AG09309 (cell line): ENCODE measurements at regions not wholly inside any gene's neighbourhood (a gene's known extent, or its start where the extent isn't known, plus 50 kb on each side); places are given as distances from the start of the nearest gene placed in this dataset.

Source experiments
- DNase-seq: peaks from one replicate; pipeline ENCODE4 v3.0.0-alpha.2; 2010; ENCODE audit warnings: low read depth
- H3K4me3 ChIP-seq: 2 replicates; pipeline ENCODE4 v1.5.1; 2011; ENCODE audit warnings: mild to moderate bottlenecking, low read depth, low read length, moderate library complexity; ENCODE audit not compliant: control insufficient read depth
- CTCF ChIP-seq: IDR thresholded peaks from 2 replicates; pipeline ENCODE4 v1.5.1; 2011; ENCODE audit warnings: mild to moderate bottlenecking, low read depth, low read length, inconsistent platforms; ENCODE audit not compliant: insufficient read depth, control insufficient read depth; ENCODE audit errors: missing control alignments

- no peak overlapping the region for H3K4me3 ChIP-seq
- DNase-seq, result peak; percentile 80
- no peak for TF ChIP-seq CTCF
Measured at GRCh38 chr7:22572292-22572691, 72.3 kb upstream of the STEAP1B start.

- DNase-seq, result no peak
- no peak overlapping the region for H3K4me3 ChIP-seq
- no peak for TF ChIP-seq CTCF
Measured at GRCh38 chr7:22571766-22572165, 71.8 kb upstream of the STEAP1B start.

GRCh38 chr7:22569586-22570321 lies 69.8 kb upstream of the STEAP1B start:
- no peak overlapping the region for H3K4me3 ChIP-seq
- DNase-seq, result peak; percentile 88
- TF ChIP-seq CTCF, result no peak

GRCh38 chr7:22566592-22566991 lies 66.6 kb upstream of the STEAP1B start:
- no peak for TF ChIP-seq CTCF
- no peak for DNase-seq
- no peak overlapping the region for H3K4me3 ChIP-seq

GRCh38 chr7:22566176-22566575 lies 66.2 kb upstream of the STEAP1B start:
- no peak overlapping the region for H3K4me3 ChIP-seq
- TF ChIP-seq CTCF, result no peak
- no peak for DNase-seq

- no peak for TF ChIP-seq CTCF
- peak overlapping the region; percentile 1 for H3K4me3 ChIP-seq
- DNase-seq, result peak; percentile 57
Measured at GRCh38 chr7:22565315-22565811, 65.4 kb upstream of the STEAP1B start.

- peak; percentile 86 for DNase-seq
- no peak for TF ChIP-seq CTCF
- no peak overlapping the region; the same call in 1 of the 2 replicates for H3K4me3 ChIP-seq
Measured at GRCh38 chr7:22564511-22565045, 64.6 kb upstream of the STEAP1B start.
